ENCODE measurements at regions not wholly inside any gene's neighbourhood (a gene's known extent, or its start where the extent isn't known, plus 50 kb on each side); places are given as distances from the start of the nearest gene placed in this dataset.
"Not testable (repeated sequence)": the region's sequence is repeated elsewhere in the genome, so short reads cannot be mapped to it uniquely, and the experiment has no call there.

DNA sequence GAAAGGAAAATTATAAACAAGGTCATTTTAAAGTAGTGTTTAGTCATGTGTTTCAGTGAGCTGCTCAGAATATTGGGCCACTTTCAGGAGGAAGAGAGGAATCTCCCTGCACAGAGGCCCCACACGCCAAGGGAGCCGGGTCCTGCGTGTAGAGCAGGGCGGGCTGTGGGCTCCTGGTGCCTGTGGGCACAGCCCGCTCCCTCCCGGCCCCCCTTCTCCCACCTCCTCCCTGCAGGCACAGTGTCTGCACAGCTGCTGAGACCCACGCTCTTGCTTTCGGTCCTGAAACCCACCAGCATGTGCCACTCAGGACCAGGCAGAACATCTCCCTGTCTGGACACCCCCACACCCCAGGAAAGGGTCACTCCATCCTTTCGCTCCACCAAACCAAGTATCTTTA, 167.6 kb upstream of the SALL3 start:
- no peak for DNase-seq (ENCODE audit: low read depth, low spot score)

DNA sequence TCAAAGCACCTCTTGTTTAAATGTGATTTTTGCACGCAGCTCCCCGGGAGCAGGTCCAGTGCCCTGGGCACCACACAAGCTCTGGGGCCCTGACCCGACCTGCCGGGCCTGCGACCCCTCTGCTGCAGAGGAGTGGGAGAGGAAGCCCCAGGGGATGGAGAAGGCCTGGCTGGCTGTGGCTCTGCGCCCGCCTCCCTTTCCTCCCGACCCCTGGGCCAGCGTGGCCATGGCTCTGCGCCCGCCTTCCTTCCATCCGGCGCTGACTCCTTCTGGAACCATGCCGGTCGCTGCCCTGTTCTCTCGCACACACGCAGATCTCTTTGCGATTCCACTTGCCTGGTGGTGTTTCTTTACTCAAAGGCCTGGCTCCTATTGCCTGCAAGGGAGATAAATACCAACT, 166.5 kb upstream of the SALL3 start:
- no peak for DNase-seq (ENCODE audit: low read depth, low spot score)

DNA sequence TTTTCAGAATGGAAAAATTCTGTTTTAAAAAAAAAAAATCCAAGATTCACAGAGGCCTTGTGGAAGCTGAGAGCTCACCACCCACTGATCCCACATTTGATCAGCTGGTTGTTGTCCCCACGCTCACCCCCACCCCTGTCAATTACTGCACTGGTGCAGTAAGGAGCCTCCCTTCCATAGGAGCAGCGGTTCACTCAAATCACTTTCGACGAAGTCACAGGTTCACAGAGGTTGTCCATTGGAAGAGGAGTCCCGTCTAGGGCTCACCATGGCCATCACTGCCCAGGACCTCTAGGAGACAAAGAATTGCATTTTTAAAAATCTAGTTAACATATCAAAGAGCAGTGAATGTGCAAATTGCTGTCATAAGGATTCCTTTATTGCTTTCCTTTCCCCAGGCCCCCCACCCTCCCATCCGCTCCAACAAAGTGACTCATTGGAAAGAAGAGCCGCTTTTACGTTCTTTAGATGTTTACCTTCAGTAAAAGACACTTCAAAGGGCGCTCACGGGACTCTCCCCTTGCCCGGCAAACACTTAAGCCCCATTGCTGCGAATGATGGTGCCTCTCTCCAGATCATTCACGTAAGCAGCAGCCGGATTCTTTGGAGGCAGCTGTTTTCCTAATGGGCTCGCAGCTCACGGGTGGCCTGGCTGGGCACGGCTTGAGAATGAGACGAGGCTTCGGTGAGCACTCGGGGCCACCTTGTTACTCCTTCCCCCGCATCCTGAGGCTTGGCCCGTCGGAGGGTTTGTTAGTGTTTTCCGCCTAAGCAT, 165.5 kb upstream of the SALL3 start:
- no peak for DNase-seq (ENCODE audit: low read depth, low spot score)

DNA sequence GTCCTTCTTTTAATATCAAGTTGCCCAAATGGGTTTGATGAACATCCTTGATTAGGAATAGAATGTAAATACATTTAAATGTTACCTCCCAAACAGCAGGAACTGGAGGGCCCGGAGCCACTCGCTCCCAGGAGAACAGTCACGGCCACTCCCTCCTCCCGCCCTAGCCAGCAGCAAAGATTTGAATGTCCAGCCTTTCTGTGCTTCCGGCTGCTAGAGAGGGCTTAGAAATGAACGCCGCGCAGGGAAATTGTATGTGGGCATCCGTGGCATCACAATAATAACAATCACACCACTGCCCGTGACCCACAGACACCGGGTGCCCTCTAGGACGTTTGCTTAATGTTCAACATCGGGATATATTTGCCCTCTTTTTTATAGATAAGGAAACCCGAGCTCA, 164.9 kb upstream of the SALL3 start:
- no peak for DNase-seq (ENCODE audit: low read depth, low spot score)

DNA sequence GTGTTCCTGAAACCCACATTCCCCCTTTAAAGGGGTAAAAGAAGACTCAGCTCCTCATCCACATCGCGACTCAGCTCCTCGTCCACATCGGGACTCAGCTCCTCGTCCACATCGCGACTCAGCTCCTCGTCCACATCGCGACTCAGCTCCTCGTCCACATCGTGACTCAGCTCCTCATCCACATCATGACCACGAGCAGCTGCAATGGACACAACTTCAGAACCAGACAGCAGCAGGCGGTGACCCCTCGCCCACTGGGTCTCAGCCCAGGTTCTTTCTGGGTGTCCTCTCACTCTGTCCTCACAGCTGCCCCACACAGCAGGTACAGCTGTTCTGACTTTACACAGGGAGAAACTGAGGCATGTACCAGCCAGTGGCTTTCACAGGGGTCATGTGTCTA, 163.5 kb upstream of the SALL3 start:
- DNase-seq (ENCODE audit: low read depth, low spot score) = no peak

DNA sequence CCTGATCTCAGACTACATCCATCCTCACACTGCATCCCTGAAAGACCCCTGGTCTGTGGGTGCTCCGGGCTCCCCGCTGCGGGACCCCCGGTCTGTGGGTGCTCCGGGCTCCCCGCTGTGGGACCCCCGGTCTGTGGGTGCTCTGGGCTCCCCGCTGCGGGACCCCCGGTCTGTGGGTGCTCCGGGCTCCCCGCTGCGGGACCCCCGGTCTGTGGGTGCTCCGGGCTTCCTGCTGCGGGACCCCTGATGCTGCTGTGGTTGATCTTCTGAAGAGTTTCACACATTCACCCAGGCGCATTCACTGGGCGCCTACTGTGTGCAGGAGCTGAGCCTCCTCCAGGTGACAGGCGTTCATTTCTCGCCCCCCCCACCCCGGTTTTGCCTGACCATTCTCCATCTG, 162.7 kb upstream of the SALL3 start:
- no peak for DNase-seq (ENCODE audit: low read depth, low spot score)

- no peak for DNase-seq (ENCODE audit: low read depth, low spot score)
Measured at GRCh38 chr18:78818495-78818894, 161.1 kb upstream of the SALL3 start.

DNA sequence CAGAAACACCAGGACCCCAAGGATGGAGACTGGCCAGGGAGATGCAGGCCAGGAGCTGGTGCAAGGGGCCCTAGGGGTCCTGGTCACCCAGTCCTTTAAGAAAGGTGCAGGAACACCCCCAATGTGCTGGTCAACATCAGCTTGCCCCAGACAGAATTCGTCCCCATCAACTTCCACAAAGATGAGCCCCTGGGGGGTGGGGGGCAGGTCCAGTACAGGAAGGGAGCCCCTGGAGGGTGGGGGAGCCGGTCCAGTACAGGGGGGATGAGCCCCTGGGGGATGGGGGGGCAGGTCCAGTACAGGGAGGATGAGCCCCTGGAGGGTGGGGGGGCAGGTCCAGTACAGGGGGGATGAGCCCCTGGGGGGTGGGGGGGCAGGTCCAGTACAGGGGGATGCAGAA, 160.7 kb upstream of the SALL3 start:
- DNase-seq (ENCODE audit: low read depth, low spot score) = no peak

GRCh38 chr18:78820161-78820834, 159.3 kb upstream of the SALL3 start:
- DNase-seq (ENCODE audit: low read depth, low spot score) = no peak

- no peak for DNase-seq (ENCODE audit: low read depth, low spot score)
Measured at GRCh38 chr18:78821396-78821795, 158.2 kb upstream of the SALL3 start.

GRCh38 chr18:78822171-78822948, 157.3 kb upstream of the SALL3 start:
- no peak for DNase-seq (ENCODE audit: low read depth, low spot score)

DNA sequence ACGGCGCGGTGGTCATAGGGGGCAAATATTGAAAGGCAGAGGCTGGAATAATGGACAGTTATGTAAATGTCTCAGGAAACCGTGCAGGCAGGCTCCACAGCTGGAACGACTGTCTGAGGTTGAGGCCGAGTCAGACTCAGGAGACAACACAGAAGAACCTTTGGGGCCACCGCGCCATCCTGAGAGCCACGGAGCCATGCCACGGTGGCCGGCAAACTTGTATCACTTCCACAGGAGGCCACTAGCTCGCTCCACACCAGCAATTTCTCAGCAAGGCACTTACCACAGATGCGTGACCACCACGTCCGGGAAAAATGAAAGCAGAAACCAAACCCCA, 156.7 kb upstream of the SALL3 start:
- DNase-seq (ENCODE audit: low read depth, low spot score) = no peak

GRCh38 chr18:78825168-78825567, 154.4 kb upstream of the SALL3 start:
- DNase-seq (ENCODE audit: low read depth, low spot score) = no peak

- no peak for DNase-seq (ENCODE audit: low read depth, low spot score)
Measured at GRCh38 chr18:78826631-78827030, 153.0 kb upstream of the SALL3 start.

GRCh38 chr18:78827141-78827540, 152.5 kb upstream of the SALL3 start:
- no peak for DNase-seq (ENCODE audit: low read depth, low spot score)

DNA sequence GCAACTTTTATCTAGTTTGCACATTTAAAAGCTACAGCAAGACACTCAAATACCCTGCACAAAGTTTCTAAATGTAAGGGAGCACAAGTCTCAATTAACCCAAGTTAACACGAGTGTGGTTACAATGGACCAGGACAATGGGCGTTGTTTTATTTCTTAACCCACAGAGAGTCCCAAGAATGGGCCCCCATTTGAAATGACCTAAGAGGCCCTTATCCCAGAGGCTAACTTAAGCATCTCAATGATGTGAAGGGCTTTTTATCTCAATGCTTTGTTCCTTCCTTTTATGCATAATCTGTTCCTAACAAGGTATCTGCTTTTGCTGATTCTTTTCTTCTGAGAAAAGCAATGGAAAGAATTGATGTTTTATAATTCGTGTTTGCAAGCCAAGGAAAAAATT, 151.5 kb upstream of the SALL3 start:
- DNase-seq (ENCODE audit: low read depth, low spot score) = no peak

GRCh38 chr18:78829026-78829425, 150.6 kb upstream of the SALL3 start:
- DNase-seq (ENCODE audit: low read depth, low spot score) = not testable (repeated sequence)

GRCh38 chr18:78830161-78830560, 149.5 kb upstream of the SALL3 start:
- DNase-seq (ENCODE audit: low read depth, low spot score) = no peak

DNA sequence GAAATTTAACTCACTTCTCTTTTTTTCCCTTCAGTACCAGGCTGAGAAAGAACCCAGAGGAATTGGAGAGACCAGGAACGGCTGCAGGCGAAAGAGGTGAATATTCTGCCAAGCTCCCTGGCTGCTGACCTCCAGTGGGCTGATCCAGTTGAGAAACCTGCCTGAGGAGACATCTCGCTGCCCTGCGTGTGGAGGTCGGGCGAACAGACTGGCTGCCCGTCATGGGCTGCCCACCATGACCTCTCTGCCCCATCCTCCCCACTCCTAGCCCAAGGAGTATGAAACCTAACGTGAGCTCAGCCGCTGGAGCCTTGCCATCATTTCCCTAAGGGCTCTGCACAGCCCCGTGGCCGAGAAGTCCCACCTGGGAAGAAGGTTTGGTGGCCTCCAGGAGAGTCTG, 148.8 kb upstream of the SALL3 start:
- DNase-seq (ENCODE audit: low read depth, low spot score) = no peak

DNA sequence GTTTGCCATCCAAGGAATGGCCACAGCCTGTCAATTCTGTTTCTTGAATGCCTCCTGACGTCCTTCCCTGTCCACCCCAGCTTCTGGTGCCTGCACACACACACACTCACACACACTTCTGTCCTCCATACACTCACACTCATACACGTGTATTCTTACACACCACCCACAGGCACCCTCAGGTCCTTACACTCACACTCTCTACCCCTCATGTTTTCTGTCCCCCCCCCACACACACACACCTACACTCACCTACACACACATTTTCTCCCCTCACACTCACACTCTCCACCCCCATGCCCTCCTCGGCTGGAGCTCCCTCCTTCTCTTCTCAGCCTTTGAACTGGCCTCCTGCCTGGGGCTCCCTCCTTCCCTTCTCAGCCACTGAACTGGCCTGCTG, 148.0 kb upstream of the SALL3 start:
- DNase-seq (ENCODE audit: low read depth, low spot score) = no peak

GRCh38 chr18:78833833-78834232, 145.8 kb upstream of the SALL3 start:
- DNase-seq (ENCODE audit: low read depth, low spot score) = no peak

GRCh38 chr18:78836838-78837237, 142.8 kb upstream of the SALL3 start:
- DNase-seq (ENCODE audit: low read depth, low spot score) = no peak

DNA sequence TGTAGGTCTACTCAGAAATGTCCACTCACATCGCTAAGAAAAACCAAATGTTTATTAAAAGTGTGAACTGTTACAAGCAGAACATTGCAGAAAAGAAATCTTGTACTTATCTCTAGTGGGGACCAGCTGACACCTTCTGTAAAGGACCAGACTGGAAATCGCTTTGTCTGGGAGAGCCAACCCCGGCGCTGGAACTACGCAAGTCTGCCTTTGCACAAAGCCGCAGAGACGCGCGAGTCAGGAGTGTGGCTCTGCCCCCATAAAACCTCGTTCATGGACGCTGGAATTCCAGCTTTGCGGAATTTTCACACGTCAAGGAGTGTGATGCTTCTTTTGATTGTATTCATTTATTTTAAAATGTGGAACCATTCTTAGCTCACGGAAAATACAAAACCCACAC, 141.9 kb upstream of the SALL3 start:
- no peak for DNase-seq (ENCODE audit: low read depth, low spot score)

All from iPS DF 19.7 (cell line).